ENCODE measurements at regions not wholly inside any gene's neighbourhood (a gene's known extent, or its start where the extent isn't known, plus 50 kb on each side); places are given as distances from the start of the nearest gene placed in this dataset.

DNA sequence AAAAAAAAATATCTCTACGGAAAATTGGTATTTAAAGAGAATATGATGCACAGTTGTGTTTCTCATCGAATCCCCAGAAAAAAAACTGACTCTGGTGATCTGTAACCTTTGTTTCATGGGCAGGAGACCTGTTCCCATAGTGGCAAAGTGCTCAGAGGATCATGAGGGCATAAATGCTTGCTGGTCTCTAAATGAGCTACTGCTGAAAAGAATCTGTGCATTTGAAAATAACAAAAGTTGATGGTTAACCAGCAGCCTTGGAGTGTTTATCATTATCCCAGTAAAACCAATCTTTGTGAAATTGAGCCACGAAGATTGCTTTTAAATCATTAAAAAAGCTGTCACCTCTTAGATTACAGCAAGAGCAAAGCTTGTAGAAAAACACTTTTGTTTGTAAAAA lies 775.4 kb downstream of the MTRR start:
- no peaks in the 10 kb centered on the region for H3K9me3 ChIP-seq (ENCODE audit: control insufficient read depth in 1 of 2, low read length in 2 of 2)
- H3K36me3 ChIP-seq (ENCODE audit: control insufficient read depth in 1 of 2, insufficient read depth in 2 of 2, low read length in 2 of 2): no peaks in the 10 kb centered on the region
- H3K27ac ChIP-seq (ENCODE audit: low read length): no peak overlapping the region
- H3K27me3 ChIP-seq (ENCODE audit: low read depth, low read length): no peaks in the 10 kb centered on the region
- no peaks in the 10 kb centered on the region for H3K4me1 ChIP-seq (ENCODE audit: control insufficient read depth in 1 of 2, insufficient read depth in 2 of 2, low read length in 2 of 2)
- H3K4me3 ChIP-seq (ENCODE audit: low read depth in 1 of 2, low read length in 2 of 2): no peak overlapping the region

GRCh38 chr5:8647111-8647510 lies 778.2 kb downstream of the MTRR start:
- H3K4me1 ChIP-seq (ENCODE audit: control insufficient read depth in 1 of 2, insufficient read depth in 2 of 2, low read length in 2 of 2): no peaks in the 10 kb centered on the region
- peaks cover 0 to 2% of the 10 kb centered on the region in 2 donors for H3K9me3 ChIP-seq (ENCODE audit: control insufficient read depth in 1 of 2, low read length in 2 of 2)
- no peaks in the 10 kb centered on the region for H3K27me3 ChIP-seq (ENCODE audit: low read depth, low read length)
- no peak overlapping the region for H3K4me3 ChIP-seq (ENCODE audit: low read depth in 1 of 2, low read length in 2 of 2)
- no peak overlapping the region for H3K27ac ChIP-seq (ENCODE audit: low read length)
- no peaks in the 10 kb centered on the region for H3K36me3 ChIP-seq (ENCODE audit: control insufficient read depth in 1 of 2, insufficient read depth in 2 of 2, low read length in 2 of 2)

DNA sequence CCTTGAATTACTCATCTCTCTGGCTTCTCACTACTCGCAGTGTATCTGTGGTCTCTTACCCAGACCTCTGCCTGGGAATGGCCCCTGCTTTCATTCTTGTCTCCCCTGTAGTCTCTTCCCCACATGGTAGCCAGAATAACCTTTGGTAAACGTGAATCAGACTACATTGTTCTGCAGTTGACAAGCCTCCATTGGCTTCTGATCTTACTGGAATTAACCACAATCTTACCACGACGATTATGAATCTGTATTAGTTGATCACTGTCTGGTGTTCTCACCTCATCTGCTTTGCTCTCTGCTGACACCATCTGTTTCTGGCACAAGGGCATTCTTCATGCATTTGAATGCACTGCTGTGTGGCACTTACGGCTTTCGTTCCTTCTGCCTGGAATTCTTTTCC lies 781.2 kb downstream of the MTRR start:
- Histone ChIP-seq H3K4me3 (ENCODE audit: low read depth in 1 of 2, low read length in 2 of 2) (no peak overlapping the region), H3K27ac (ENCODE audit: low read length) (no peak overlapping the region), H3K9me3 (ENCODE audit: control insufficient read depth in 1 of 2, low read length in 2 of 2) (peaks cover 0 to 2% of the 10 kb centered on the region in 2 donors), H3K4me1 (ENCODE audit: control insufficient read depth in 1 of 2, insufficient read depth in 2 of 2, low read length in 2 of 2) (no peaks in the 10 kb centered on the region), H3K36me3 (ENCODE audit: control insufficient read depth in 1 of 2, insufficient read depth in 2 of 2, low read length in 2 of 2) (no peaks in the 10 kb centered on the region), H3K27me3 (ENCODE audit: low read depth, low read length) (no peaks in the 10 kb centered on the region)

DNA sequence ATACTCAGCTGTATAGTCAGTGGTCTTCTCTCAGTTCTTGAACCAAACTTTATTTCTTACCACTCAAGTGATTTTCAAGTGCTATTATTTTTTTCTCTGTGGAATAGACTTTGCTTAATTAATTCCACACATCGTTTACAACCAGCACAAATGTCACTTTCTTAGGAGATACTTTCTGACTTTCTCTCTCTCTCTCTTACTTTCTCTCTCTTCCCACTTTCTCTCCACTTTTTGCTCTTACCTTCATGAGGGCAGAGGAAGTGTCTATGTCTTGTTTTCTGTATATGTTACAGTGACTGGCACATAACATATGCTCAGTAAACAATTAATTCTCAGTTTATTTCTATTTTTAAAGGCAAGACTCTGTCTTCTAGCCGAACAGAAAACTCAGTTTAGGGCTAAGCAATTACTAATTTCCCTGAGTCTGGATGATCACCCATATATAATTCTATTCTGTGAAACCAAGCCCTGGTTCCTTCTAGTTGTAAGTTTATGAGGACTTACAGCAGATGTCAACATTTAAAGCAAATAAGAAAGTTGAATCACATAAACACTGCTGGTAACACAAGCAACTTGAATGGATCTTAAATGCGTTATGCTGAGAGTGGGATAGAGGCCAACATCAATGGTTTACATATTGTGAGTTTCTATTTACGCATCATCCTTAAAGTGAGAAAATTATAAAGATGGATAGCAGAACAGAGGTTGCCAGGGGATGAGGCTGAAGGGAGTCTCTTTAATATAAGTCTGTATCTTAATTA lies 791.4 kb downstream of the MTRR start:
- Histone ChIP-seq H3K27ac (ENCODE audit: low read length) (no peak overlapping the region), H3K36me3 (ENCODE audit: control insufficient read depth in 1 of 2, insufficient read depth in 2 of 2, low read length in 2 of 2) (no peaks in the 10 kb centered on the region), H3K27me3 (ENCODE audit: low read depth, low read length) (no peaks in the 10 kb centered on the region), H3K9me3 (ENCODE audit: control insufficient read depth in 1 of 2, low read length in 2 of 2) (no peaks in the 10 kb centered on the region), H3K4me3 (ENCODE audit: low read depth in 1 of 2, low read length in 2 of 2) (no peak overlapping the region), H3K4me1 (ENCODE audit: control insufficient read depth in 1 of 2, insufficient read depth in 2 of 2, low read length in 2 of 2) (no peaks in the 10 kb centered on the region)

DNA sequence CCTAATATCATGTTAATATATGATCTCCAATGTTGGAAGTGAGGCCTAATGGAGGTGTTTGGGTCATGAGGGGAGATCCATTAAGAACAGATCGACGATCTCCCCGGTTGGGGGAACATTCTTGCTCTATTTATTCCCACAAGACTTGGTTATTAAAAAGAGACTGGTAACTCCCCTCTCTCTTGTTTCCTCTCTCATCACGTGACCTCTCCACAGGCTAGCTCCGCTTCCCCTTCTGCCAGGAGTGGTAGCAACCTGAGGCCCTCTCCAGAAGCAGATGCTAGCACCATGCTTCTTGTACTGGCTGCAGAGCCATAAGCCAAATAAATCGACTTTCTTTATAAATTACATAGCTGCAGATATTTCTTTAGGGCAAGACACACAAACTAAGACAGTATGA lies 794.4 kb downstream of the MTRR start:
- no peak overlapping the region for H3K27ac ChIP-seq (ENCODE audit: low read length)
- no peaks in the 10 kb centered on the region for H3K9me3 ChIP-seq (ENCODE audit: control insufficient read depth in 1 of 2, low read length in 2 of 2)
- no peak overlapping the region for H3K4me3 ChIP-seq (ENCODE audit: low read depth in 1 of 2, low read length in 2 of 2)
- no peaks in the 10 kb centered on the region for H3K27me3 ChIP-seq (ENCODE audit: low read depth, low read length)
- H3K36me3 ChIP-seq (ENCODE audit: control insufficient read depth in 1 of 2, insufficient read depth in 2 of 2, low read length in 2 of 2): no peaks in the 10 kb centered on the region
- no peaks in the 10 kb centered on the region for H3K4me1 ChIP-seq (ENCODE audit: control insufficient read depth in 1 of 2, insufficient read depth in 2 of 2, low read length in 2 of 2)

GRCh38 chr5:8675182-8675581 lies 806.2 kb downstream of the MTRR start:
- Histone ChIP-seq H3K9me3 (ENCODE audit: control insufficient read depth in 1 of 2, low read length in 2 of 2) (no peaks in the 10 kb centered on the region), H3K27ac (ENCODE audit: low read length) (no peak overlapping the region), H3K4me1 (ENCODE audit: control insufficient read depth in 1 of 2, insufficient read depth in 2 of 2, low read length in 2 of 2) (no peaks in the 10 kb centered on the region), H3K36me3 (ENCODE audit: control insufficient read depth in 1 of 2, insufficient read depth in 2 of 2, low read length in 2 of 2) (no peaks in the 10 kb centered on the region), H3K27me3 (ENCODE audit: low read depth, low read length) (no peaks in the 10 kb centered on the region), H3K4me3 (ENCODE audit: low read depth in 1 of 2, low read length in 2 of 2) (no peak overlapping the region)

GRCh38 chr5:8676695-8677094 lies 807.7 kb downstream of the MTRR start:
- Histone ChIP-seq H3K9me3 (ENCODE audit: control insufficient read depth in 1 of 2, low read length in 2 of 2) (no peaks in the 10 kb centered on the region), H3K27ac (ENCODE audit: low read length) (no peak overlapping the region), H3K27me3 (ENCODE audit: low read depth, low read length) (no peaks in the 10 kb centered on the region), H3K4me3 (ENCODE audit: low read depth in 1 of 2, low read length in 2 of 2) (no peak overlapping the region), H3K36me3 (ENCODE audit: control insufficient read depth in 1 of 2, insufficient read depth in 2 of 2, low read length in 2 of 2) (no peaks in the 10 kb centered on the region), H3K4me1 (ENCODE audit: control insufficient read depth in 1 of 2, insufficient read depth in 2 of 2, low read length in 2 of 2) (no peaks in the 10 kb centered on the region)

GRCh38 chr5:8682381-8682780 lies 813.4 kb downstream of the MTRR start:
- no peak overlapping the region for H3K27ac ChIP-seq (ENCODE audit: low read length)
- H3K27me3 ChIP-seq (ENCODE audit: low read depth, low read length): no peaks in the 10 kb centered on the region
- H3K9me3 ChIP-seq (ENCODE audit: control insufficient read depth in 1 of 2, low read length in 2 of 2): no peaks in the 10 kb centered on the region
- no peaks in the 10 kb centered on the region for H3K36me3 ChIP-seq (ENCODE audit: control insufficient read depth in 1 of 2, insufficient read depth in 2 of 2, low read length in 2 of 2)
- no peak overlapping the region for H3K4me3 ChIP-seq (ENCODE audit: low read depth in 1 of 2, low read length in 2 of 2)
- no peaks in the 10 kb centered on the region for H3K4me1 ChIP-seq (ENCODE audit: control insufficient read depth in 1 of 2, insufficient read depth in 2 of 2, low read length in 2 of 2)

DNA sequence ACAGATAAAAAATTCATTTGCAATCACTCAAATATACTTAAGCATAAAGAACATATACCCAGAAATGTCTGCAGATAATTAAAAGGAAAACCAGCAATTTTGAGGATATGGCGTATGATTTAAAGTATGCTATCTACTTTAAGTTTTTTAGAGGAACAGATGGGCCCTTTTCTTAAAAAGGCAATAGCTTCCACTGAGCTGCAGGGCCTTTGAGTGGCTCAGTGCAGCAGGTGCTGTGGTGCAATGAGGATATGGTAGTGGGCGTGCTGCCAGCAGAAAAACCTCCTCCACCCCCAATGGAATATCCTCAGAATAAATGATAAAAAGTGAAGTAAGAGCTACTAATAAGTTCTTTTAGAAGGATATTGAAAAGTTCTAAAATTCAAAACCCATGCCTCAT lies 814.5 kb downstream of the MTRR start:
- Histone ChIP-seq H3K27ac (ENCODE audit: low read length) (no peak overlapping the region), H3K4me3 (ENCODE audit: low read depth in 1 of 2, low read length in 2 of 2) (no peak overlapping the region), H3K36me3 (ENCODE audit: control insufficient read depth in 1 of 2, insufficient read depth in 2 of 2, low read length in 2 of 2) (no peaks in the 10 kb centered on the region), H3K9me3 (ENCODE audit: control insufficient read depth in 1 of 2, low read length in 2 of 2) (no peaks in the 10 kb centered on the region), H3K27me3 (ENCODE audit: low read depth, low read length) (no peaks in the 10 kb centered on the region), H3K4me1 (ENCODE audit: control insufficient read depth in 1 of 2, insufficient read depth in 2 of 2, low read length in 2 of 2) (no peaks in the 10 kb centered on the region)

GRCh38 chr5:8685704-8686103 lies 816.8 kb downstream of the MTRR start:
- Histone ChIP-seq H3K27ac (ENCODE audit: low read length) (no peak overlapping the region), H3K27me3 (ENCODE audit: low read depth, low read length) (no peaks in the 10 kb centered on the region), H3K4me3 (ENCODE audit: low read depth in 1 of 2, low read length in 2 of 2) (no peak overlapping the region), H3K36me3 (ENCODE audit: control insufficient read depth in 1 of 2, insufficient read depth in 2 of 2, low read length in 2 of 2) (no peaks in the 10 kb centered on the region), H3K4me1 (ENCODE audit: control insufficient read depth in 1 of 2, insufficient read depth in 2 of 2, low read length in 2 of 2) (no peaks in the 10 kb centered on the region), H3K9me3 (ENCODE audit: control insufficient read depth in 1 of 2, low read length in 2 of 2) (no peaks in the 10 kb centered on the region)

DNA sequence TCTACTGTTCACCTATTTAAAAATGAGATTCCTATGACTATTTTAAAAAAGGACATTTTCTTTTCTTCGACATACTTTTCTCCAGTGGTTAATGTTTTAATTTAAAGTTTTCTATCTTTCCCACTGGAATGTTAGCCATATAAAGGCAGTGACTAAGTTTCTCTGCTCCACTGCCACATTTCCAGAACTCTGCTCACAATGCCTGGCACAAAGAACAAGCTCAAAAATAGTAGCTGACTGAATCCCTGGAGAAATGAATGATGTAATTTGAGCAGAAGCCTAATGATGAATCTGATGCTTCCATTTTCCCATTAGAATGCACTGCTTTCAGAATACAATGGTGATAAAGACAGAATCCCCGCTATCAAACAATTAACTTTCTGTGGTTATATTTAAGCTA lies 817.8 kb downstream of the MTRR start:
- Histone ChIP-seq H3K9me3 (ENCODE audit: control insufficient read depth in 1 of 2, low read length in 2 of 2) (no peaks in the 10 kb centered on the region), H3K27ac (ENCODE audit: low read length) (no peak overlapping the region), H3K27me3 (ENCODE audit: low read depth, low read length) (no peaks in the 10 kb centered on the region), H3K4me1 (ENCODE audit: control insufficient read depth in 1 of 2, insufficient read depth in 2 of 2, low read length in 2 of 2) (no peaks in the 10 kb centered on the region), H3K36me3 (ENCODE audit: control insufficient read depth in 1 of 2, insufficient read depth in 2 of 2, low read length in 2 of 2) (no peaks in the 10 kb centered on the region), H3K4me3 (ENCODE audit: low read depth in 1 of 2, low read length in 2 of 2) (no peak overlapping the region)

- no peak overlapping the region for H3K4me3 ChIP-seq (ENCODE audit: low read depth in 1 of 2, low read length in 2 of 2)
- H3K36me3 ChIP-seq (ENCODE audit: control insufficient read depth in 1 of 2, insufficient read depth in 2 of 2, low read length in 2 of 2): no peaks in the 10 kb centered on the region
- no peaks in the 10 kb centered on the region for H3K4me1 ChIP-seq (ENCODE audit: control insufficient read depth in 1 of 2, insufficient read depth in 2 of 2, low read length in 2 of 2)
- no peaks in the 10 kb centered on the region for H3K27me3 ChIP-seq (ENCODE audit: low read depth, low read length)
- H3K27ac ChIP-seq (ENCODE audit: low read length): no peak overlapping the region
- H3K9me3 ChIP-seq (ENCODE audit: control insufficient read depth in 1 of 2, low read length in 2 of 2): no peaks in the 10 kb centered on the region
Measured at GRCh38 chr5:8689773-8690172, 820.8 kb downstream of the MTRR start.
